Nephron progenitor cell (in vitro differentiated cells): ENCODE measurements at regions not wholly inside any gene's neighbourhood (a gene's known extent, or its start where the extent isn't known, plus 50 kb on each side); places are given as distances from the start of the nearest gene placed in this dataset.
A peak's percentile ranks its signal among the peaks of the same experiment; 100 is the strongest.

Source experiments
- DNase-seq: peaks from one replicate; pipeline ENCODE4 v3.0.0; 2021
- H3K27ac Mint-ChIP-seq: 2 replicates; pipeline ENCODE4 v1.8.0; 2021; ENCODE audit warnings: mild to moderate bottlenecking, moderate library complexity, mixed read lengths
- H3K27me3 Mint-ChIP-seq: 2 replicates; pipeline ENCODE4 v1.8.0; 2021; ENCODE audit warnings: mild to moderate bottlenecking, low read depth, mixed read lengths; ENCODE audit not compliant: poor library complexity
- H3K36me3 Mint-ChIP-seq: 2 replicates; pipeline ENCODE4 v1.8.0; 2021; ENCODE audit warnings: low read depth, mixed read lengths
- H3K4me1 Mint-ChIP-seq: 2 replicates; pipeline ENCODE4 v1.8.0; 2021; ENCODE audit warnings: mixed read lengths
- H3K4me3 Mint-ChIP-seq: 2 replicates; pipeline ENCODE4 v1.8.0; 2021; ENCODE audit warnings: mild to moderate bottlenecking, moderate library complexity, mixed read lengths
- H3K9me3 Mint-ChIP-seq: 2 replicates; pipeline ENCODE4 v1.8.0; 2021; ENCODE audit warnings: mild to moderate bottlenecking, moderate library complexity, mixed read lengths
- TF ChIP-seq, protein P1 (sequence below): fragments of 200-600 bp; sonication (generic); IDR thresholded peaks from 2 replicates; pipeline ENCODE4 v1.5.0; 2021; ENCODE audit warnings: antibody characterized with exemption

DNA sequence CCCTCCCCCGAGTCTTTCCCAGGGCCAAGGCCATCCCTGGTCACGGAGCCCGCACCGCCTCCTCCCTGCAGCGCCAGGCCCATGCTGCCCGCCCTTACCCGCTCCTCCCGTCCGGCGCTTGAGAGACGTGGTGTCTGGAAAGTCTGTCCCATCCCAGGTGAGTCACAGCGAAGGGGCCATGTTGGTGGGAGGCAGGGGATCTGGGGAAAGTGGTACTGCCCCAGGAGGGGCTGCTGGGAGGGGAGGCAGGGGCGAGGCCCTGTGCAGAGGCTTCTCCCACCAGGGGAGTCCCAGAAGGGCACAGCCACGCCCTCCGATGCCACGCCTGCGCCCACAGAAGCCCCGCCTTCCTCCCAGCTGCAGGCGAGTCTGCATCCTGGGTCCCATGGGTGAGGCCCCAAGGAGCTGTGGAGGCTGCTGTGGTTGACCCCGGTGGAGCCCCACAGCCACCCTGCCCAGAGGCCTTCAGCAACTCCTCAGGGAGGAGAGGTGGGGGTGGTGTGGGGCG lies 107.0 kb upstream of the PPP1R26 start:
- H3K36me3 Mint-ChIP-seq, result no peaks in the 10 kb centered on the region
- TF ChIP-seq, protein P1, sequence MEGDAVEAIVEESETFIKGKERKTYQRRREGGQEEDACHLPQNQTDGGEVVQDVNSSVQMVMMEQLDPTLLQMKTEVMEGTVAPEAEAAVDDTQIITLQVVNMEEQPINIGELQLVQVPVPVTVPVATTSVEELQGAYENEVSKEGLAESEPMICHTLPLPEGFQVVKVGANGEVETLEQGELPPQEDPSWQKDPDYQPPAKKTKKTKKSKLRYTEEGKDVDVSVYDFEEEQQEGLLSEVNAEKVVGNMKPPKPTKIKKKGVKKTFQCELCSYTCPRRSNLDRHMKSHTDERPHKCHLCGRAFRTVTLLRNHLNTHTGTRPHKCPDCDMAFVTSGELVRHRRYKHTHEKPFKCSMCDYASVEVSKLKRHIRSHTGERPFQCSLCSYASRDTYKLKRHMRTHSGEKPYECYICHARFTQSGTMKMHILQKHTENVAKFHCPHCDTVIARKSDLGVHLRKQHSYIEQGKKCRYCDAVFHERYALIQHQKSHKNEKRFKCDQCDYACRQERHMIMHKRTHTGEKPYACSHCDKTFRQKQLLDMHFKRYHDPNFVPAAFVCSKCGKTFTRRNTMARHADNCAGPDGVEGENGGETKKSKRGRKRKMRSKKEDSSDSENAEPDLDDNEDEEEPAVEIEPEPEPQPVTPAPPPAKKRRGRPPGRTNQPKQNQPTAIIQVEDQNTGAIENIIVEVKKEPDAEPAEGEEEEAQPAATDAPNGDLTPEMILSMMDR, result no peak
- no peak overlapping the region for H3K4me3 Mint-ChIP-seq
- no peak for DNase-seq
- H3K27ac Mint-ChIP-seq, result no peak overlapping the region
- H3K9me3 Mint-ChIP-seq, result no peaks in the 10 kb centered on the region
- H3K27me3 Mint-ChIP-seq, result peaks cover 3% of the 10 kb centered on the region
- H3K4me1 Mint-ChIP-seq, result peaks cover 27% of the 10 kb centered on the region

DNA sequence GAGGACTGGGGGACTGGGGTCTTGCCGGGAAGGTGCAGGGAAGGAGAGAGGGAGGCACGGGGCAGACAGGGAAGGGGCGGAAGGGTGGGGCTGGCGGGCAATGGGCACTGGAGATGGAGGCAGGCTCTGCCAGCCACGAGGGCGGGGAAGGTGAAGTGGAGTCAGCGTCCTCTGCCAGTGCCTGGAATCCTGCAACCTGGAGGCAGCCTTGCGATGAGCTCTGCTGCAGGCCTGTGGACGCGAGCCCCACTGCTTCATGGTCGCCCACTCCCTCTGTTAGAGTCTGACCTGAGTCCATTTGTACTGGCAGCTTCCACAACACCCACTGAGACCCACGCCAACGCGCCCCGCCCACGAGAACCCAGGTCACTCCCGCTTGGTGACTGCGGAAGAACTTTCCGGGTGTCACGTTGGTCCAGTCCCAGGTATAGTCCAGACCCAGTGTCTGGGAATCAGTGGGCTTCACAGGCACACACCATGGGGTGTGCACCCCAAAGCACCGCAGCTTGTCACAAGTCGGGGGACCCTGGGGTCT lies 106.4 kb upstream of the PPP1R26 start:
- H3K27me3 Mint-ChIP-seq, result peaks cover 3% of the 10 kb centered on the region
- no peak overlapping the region for H3K4me3 Mint-ChIP-seq
- H3K36me3 Mint-ChIP-seq, result no peaks in the 10 kb centered on the region
- H3K27ac Mint-ChIP-seq, result no peak overlapping the region
- H3K9me3 Mint-ChIP-seq, result no peaks in the 10 kb centered on the region
- DNase-seq, result no peak
- H3K4me1 Mint-ChIP-seq, result peaks cover 27% of the 10 kb centered on the region
- TF ChIP-seq, protein P1, result no peak

DNA sequence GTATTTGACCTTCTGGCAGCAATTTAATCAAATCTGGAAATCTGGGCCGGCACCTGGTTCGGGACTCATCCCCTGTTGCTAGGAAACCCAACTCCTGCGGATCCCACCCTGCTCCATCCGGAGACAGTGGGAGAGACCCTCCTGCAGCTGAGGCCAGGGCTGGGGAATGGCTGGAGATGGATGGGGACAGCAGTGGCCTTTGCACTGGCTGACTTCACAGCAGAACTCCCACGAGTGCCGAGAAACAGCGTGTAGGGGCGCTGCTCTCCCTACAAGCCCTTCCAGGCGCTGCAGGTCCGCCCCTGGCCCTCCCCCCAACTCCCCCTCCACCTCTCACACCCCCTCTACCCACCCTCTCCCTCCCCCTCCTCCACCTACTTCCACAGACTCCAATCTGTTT lies 105.8 kb upstream of the PPP1R26 start:
- peaks cover 3% of the 10 kb centered on the region for H3K27me3 Mint-ChIP-seq
- H3K4me1 Mint-ChIP-seq, result peaks cover 27% of the 10 kb centered on the region
- H3K27ac Mint-ChIP-seq, result no peak overlapping the region
- H3K36me3 Mint-ChIP-seq, result no peaks in the 10 kb centered on the region
- H3K9me3 Mint-ChIP-seq, result no peaks in the 10 kb centered on the region
- TF ChIP-seq, protein P1, result no peak
- H3K4me3 Mint-ChIP-seq, result peak overlapping the region; percentile 4
- peak; percentile 23 for DNase-seq

DNA sequence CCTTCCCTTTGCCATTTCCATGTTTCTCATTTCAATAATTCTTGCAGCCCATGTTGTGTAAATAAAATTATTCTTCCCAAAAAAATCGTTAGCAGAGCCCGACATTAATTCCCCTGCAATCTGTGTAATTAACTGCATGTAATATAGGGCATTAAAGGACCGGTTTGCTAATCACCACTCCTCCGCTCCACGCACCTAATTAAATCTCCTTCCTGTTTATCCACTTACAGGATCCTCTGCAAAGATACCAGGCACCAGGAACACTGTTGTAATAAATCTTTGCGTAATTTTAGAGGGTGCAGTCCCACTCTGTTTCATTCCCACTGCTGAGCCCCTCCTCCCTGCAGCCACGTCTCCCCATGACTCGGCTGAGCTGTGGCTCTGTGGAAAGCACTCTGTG lies 105.0 kb upstream of the PPP1R26 start:
- Mint-ChIP-seq H3K4me3 (peak overlapping the region; percentile 62), H3K9me3 (no peaks in the 10 kb centered on the region), H3K4me1 (peaks cover 27% of the 10 kb centered on the region), H3K27me3 (peaks cover 3% of the 10 kb centered on the region), H3K27ac (peak overlapping the region; percentile 89), H3K36me3 (no peaks in the 10 kb centered on the region)
- no peak for DNase-seq
- TF ChIP-seq, protein P1, result no peak

DNA sequence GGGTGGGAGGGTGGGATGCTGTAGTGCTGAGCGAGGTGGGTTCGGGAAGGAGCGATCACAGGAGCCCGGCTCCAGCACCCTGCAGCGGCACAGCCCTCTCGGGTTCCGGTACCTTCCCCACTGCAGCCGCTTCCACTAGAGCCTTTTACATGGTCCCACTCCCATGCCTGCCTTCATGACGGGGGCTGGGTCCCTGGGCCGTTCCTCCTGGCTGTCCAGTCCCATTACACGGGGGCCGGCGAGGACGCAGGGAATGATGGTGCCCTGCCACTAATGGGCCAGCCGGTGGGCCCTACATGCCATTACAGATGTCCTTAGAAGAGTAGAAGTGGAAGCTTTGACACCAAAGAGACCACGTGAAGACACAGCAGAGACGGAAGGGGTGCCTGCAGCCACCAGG lies 104.6 kb upstream of the PPP1R26 start:
- TF ChIP-seq, protein P1, result no peak
- H3K4me1 Mint-ChIP-seq, result peaks cover 27% of the 10 kb centered on the region
- peaks cover 3% of the 10 kb centered on the region for H3K27me3 Mint-ChIP-seq
- no peak overlapping the region for H3K27ac Mint-ChIP-seq
- H3K4me3 Mint-ChIP-seq, result no peak overlapping the region
- H3K9me3 Mint-ChIP-seq, result no peaks in the 10 kb centered on the region
- H3K36me3 Mint-ChIP-seq, result no peaks in the 10 kb centered on the region
- DNase-seq, result no peak
